ENCODE measurements at regions not wholly inside any gene's neighbourhood (a gene's known extent, or its start where the extent isn't known, plus 50 kb on each side); places are given as distances from the start of the nearest gene placed in this dataset.

- TF ChIP-seq CTCF (conservative IDR thresholded peaks at IDR 0.05) (no peak), EZH2 (IDR thresholded peaks at IDR 0.05; ENCODE audit: low read depth) (no peak)
These were observed 109.6 kb upstream of the ANK2 start for GRCh38 chr4:112939901-112940300.
